ENCODE measurements at regions not wholly inside any gene's neighbourhood (a gene's known extent, or its start where the extent isn't known, plus 50 kb on each side); places are given as distances from the start of the nearest gene placed in this dataset.
A peak's percentile ranks its signal among the peaks of the same experiment; 100 is the strongest.

DNA sequence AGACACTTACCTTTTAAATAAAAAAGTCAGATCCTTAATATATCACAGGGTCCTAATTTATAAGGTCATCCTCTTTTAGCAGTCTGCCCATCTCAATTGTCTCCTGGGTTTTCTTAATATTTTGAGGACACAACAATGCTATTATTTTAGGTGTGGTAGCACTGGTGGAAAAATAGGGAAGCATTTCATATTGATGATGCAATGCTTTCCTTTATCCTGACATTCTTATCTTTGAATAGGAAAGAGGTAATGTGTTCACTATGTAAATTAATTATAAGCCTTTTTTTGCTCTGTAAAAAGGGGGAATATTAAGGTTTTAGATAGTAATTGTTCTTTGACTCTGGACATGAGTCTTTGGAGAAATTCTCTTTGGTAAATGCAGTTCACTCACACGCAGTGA, 164.7 kb downstream of the YTHDC2 start:
- no TSS peak for BruUV-seq (replicated peaks)
- H3K36me3 ChIP-seq (ENCODE audit: control insufficient read depth, insufficient read depth, low read length): no peaks in the 10 kb centered on the region
- H3K4me3 ChIP-seq (ENCODE audit: low read depth in 2 of 2, low read length in 2 of 2): no peak overlapping the region
- no peak for DNase-seq (ENCODE audit: low read depth, low spot score)
- H3K9me3 ChIP-seq (ENCODE audit: control insufficient read depth, insufficient read depth, low read depth, low read length): no peaks in the 10 kb centered on the region
- peaks cover 3% of the 10 kb centered on the region; the same call in 1 of the 2 replicates for H3K27me3 ChIP-seq (ENCODE audit: control insufficient read depth, insufficient read depth, low read length)
- in situ Hi-C loops (cut with HindIII; ENCODE audit: low pct_unique_long_range_greater_than_20kb, low sequenced_read_pairs): no loop called here
- intact Hi-C loops (cut with micrococcal nuclease; ENCODE audit: unreplicated experiment): no loop called here
- CTCF ChIA-PET: interaction anchor here (1.6 kb wide), 1 partner anchor 774 kb away, joined by 4 read pairs; no protein-coding TSS in a partner anchor
- TF ChIP-seq, protein P1, sequence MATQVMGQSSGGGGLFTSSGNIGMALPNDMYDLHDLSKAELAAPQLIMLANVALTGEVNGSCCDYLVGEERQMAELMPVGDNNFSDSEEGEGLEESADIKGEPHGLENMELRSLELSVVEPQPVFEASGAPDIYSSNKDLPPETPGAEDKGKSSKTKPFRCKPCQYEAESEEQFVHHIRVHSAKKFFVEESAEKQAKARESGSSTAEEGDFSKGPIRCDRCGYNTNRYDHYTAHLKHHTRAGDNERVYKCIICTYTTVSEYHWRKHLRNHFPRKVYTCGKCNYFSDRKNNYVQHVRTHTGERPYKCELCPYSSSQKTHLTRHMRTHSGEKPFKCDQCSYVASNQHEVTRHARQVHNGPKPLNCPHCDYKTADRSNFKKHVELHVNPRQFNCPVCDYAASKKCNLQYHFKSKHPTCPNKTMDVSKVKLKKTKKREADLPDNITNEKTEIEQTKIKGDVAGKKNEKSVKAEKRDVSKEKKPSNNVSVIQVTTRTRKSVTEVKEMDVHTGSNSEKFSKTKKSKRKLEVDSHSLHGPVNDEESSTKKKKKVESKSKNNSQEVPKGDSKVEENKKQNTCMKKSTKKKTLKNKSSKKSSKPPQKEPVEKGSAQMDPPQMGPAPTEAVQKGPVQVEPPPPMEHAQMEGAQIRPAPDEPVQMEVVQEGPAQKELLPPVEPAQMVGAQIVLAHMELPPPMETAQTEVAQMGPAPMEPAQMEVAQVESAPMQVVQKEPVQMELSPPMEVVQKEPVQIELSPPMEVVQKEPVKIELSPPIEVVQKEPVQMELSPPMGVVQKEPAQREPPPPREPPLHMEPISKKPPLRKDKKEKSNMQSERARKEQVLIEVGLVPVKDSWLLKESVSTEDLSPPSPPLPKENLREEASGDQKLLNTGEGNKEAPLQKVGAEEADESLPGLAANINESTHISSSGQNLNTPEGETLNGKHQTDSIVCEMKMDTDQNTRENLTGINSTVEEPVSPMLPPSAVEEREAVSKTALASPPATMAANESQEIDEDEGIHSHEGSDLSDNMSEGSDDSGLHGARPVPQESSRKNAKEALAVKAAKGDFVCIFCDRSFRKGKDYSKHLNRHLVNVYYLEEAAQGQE (IDR thresholded peaks at IDR 0.05; ENCODE audit: insufficient read depth in 1 of 2, low read depth in 2 of 2, low read length in 1 of 2): no peak
- no peak for TF ChIP-seq POLR2AphosphoS5 (IDR thresholded peaks at IDR 0.05; ENCODE audit: low read depth, low read length)
- no peak for TF ChIP-seq SIN3A (IDR thresholded peaks at IDR 0.05; ENCODE audit: borderline replicate concordance, insufficient read depth, low read depth, low read length)
- TF ChIP-seq, protein P2, sequence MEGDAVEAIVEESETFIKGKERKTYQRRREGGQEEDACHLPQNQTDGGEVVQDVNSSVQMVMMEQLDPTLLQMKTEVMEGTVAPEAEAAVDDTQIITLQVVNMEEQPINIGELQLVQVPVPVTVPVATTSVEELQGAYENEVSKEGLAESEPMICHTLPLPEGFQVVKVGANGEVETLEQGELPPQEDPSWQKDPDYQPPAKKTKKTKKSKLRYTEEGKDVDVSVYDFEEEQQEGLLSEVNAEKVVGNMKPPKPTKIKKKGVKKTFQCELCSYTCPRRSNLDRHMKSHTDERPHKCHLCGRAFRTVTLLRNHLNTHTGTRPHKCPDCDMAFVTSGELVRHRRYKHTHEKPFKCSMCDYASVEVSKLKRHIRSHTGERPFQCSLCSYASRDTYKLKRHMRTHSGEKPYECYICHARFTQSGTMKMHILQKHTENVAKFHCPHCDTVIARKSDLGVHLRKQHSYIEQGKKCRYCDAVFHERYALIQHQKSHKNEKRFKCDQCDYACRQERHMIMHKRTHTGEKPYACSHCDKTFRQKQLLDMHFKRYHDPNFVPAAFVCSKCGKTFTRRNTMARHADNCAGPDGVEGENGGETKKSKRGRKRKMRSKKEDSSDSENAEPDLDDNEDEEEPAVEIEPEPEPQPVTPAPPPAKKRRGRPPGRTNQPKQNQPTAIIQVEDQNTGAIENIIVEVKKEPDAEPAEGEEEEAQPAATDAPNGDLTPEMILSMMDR (IDR thresholded peaks at IDR 0.05): no peak
- no peak for TF ChIP-seq TCF7L2 (IDR thresholded peaks at IDR 0.05; ENCODE audit: low read depth, low read length)
- POLR2A ChIA-PET: no interaction called here
- H3K4me1 ChIP-seq (ENCODE audit: control insufficient read depth, insufficient read depth, low read length): no peaks in the 10 kb centered on the region
- no peak for ATAC-seq
- H3K27ac ChIP-seq (ENCODE audit: low read length): no peak overlapping the region

DNA sequence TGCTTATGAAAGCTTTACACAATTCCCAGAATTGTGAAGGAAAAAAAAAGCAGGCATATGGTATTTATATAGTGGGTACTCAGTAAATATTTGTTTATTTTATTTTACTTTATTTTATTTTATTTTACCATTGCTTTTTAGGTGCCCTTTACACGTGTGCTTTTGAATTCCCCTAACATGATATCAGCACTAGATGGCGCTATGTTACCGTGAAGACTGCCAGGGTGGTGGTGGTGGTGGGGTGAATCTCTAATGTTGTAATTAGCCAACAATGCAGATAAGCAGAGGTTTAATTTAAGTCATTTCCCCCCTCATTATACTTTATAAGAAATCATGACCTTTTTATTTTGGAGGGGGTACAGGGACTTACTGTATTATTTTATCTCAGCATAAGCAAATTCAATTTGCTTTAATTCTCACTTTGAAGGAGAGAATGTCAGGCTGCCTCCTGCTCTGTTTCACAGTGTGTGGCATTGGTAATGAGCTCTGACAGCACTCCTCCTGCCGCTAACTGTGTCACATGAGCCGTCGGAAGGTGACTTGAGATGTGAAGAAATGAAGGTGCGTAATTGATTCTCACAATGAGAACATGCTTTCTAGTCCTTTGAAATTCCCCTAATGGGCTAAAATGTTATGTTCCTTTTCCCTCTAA, 165.6 kb downstream of the YTHDC2 start:
- Histone ChIP-seq H3K27ac (ENCODE audit: low read length) (no peak overlapping the region), H3K9me3 (ENCODE audit: control insufficient read depth, insufficient read depth, low read depth, low read length) (no peaks in the 10 kb centered on the region), H3K27me3 (ENCODE audit: control insufficient read depth, insufficient read depth, low read length) (peaks cover 3% of the 10 kb centered on the region; the same call in 1 of the 2 replicates), H3K36me3 (ENCODE audit: control insufficient read depth, insufficient read depth, low read length) (no peaks in the 10 kb centered on the region), H3K4me3 (ENCODE audit: low read depth in 2 of 2, low read length in 2 of 2) (no peak overlapping the region), H3K4me1 (ENCODE audit: control insufficient read depth, insufficient read depth, low read length) (no peaks in the 10 kb centered on the region)
- CTCF ChIA-PET: interaction anchor here (1.6 to 1.7 kb wide), 2 partner anchors 768 to 773 kb away, joined by 4 read pairs; no protein-coding TSS in a partner anchor
- no TSS peak for BruUV-seq (replicated peaks)
- intact Hi-C loops (cut with micrococcal nuclease; ENCODE audit: unreplicated experiment): loop anchor here (1.0 kb wide), 2 partner anchors 771 to 1390 kb away; no protein-coding TSS in a partner anchor
- in situ Hi-C loops (cut with HindIII; ENCODE audit: low pct_unique_long_range_greater_than_20kb, low sequenced_read_pairs): no loop called here
- DNase-seq (ENCODE audit: low read depth, low spot score): peak; percentile 18
- POLR2A ChIA-PET: no interaction called here
- ATAC-seq: peak; percentile 88
- TF ChIP-seq, protein P2 (IDR thresholded peaks at IDR 0.05): peak; percentile 72
- no peak for TF ChIP-seq SIN3A (IDR thresholded peaks at IDR 0.05; ENCODE audit: borderline replicate concordance, insufficient read depth, low read depth, low read length)
- TF ChIP-seq, protein P1 (IDR thresholded peaks at IDR 0.05; ENCODE audit: insufficient read depth in 1 of 2, low read depth in 2 of 2, low read length in 1 of 2): no peak

All from Panc1 (cell line).